Activated CD4-positive, alpha-beta T cell treated with anti-CD3 and anti-CD28 coated beads, Interleukin-2, amount 50 U/mL, for 24 hours (primary cell): ENCODE measurements at regions not wholly inside any gene's neighbourhood (a gene's known extent, or its start where the extent isn't known, plus 50 kb on each side); places are given as distances from the start of the nearest gene placed in this dataset.
"Not testable (repeated sequence)": the region's sequence is repeated elsewhere in the genome, so short reads cannot be mapped to it uniquely, and the experiment has no call there.

Experiments
- DNase-seq, 2 donors: peaks; one replicate each; pipeline ENCODE4 v3.0.0-alpha.2; 2020; ENCODE audit warnings: low read depth in 1 of 2, low spot score in 1 of 2

DNA sequence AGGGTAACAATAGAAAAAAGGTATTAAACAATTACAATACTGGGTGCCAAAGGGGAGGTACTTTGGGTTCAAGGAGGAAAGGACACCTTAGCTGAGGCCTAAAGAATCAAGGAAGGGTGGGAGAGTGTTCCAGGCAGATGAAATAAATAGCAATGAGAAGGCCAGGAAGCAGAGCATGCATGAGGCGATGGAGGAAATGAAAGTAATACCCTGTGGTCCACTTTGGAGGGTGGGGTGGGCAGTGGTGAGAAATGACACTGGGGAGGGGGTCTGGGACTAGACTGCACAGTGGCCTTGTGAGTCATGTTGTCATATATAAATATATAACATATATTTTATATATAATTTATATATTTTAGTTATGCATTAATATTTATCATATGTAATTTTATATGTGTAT, 55.9 kb downstream of the BHLHE40 start:
- DNase-seq, result no peak

GRCh38 chr3:5035692-5036391, 56.6 kb downstream of the BHLHE40 start:
- DNase-seq, result no peak

GRCh38 chr3:5036392-5036766, 57.1 kb downstream of the BHLHE40 start:
- DNase-seq, result no peak

DNA sequence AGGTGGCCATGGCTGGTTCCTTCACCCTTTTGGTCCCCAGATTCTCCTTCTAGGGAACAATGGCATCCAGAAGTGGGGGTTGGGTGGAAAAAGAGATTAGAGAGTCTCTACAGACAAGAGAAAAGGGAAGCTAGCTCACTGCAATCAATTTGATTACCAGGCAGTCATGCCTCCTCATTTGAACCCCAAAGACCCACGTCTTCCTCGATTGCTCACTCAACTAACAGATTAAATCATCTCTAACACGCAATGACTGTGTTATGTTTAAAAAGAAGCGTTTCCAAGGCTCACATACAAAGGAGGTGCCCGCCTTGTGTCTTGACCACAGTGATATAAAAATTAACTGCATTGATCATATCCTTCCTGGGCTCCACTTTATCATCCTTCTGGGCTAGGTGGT, 57.6 kb downstream of the BHLHE40 start:
- no peak for DNase-seq

GRCh38 chr3:5039585-5039984, 60.3 kb downstream of the BHLHE40 start:
- DNase-seq, result no peak

GRCh38 chr3:5041315-5041714, 62.1 kb downstream of the BHLHE40 start:
- no peak for DNase-seq

DNA sequence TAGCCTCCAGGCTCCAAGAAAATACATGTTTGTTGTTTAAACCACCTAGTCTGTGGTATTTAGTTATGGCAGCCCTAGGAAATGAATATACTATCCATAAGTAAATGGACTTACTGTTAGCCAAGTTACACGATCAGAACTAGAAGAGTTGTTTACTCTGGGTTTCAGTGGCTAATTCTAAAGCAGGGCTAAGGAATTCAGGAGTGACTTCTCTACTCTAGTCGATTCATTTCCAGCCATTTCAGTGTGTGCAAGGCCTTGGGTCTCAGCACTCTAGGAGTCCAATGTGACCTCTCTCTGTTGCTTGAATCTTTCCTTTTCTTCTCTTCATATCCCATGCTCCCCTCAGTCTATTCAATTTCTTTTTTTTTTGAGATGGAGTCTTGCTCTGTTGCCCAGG, 66.7 kb downstream of the BHLHE40 start:
- DNase-seq, result no peak

DNA sequence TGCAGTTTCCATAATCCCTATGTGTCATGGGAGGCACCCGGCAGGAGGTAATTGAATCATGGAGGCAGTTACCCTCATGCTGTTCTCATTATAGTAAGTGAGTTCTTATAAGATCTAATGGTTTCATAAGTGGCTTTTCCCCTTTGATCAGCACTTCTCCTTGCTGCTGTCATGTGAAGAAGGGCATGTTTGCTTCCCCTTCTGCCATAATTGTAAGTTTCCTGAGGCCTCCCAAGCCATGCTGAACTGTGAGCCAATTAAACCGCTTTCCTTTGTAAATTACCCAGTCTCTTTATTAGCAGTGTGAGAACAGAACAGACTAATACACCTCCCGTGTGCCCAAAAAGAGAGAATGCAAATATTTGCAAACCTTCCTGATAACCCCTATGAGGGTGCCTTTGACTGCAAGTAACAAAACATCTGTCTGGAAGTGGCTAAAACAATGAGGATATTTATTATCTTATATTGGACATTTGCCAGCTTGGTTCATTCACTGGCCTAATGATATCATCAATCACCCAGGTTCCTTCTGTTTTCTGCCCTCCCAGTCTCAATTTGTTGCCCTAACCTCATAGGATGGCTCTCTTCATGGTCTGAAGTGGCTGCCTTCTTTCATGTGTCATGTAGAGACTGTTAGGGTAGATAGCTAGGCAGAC, 68.7 kb downstream of the BHLHE40 start:
- no peak for DNase-seq

DNA sequence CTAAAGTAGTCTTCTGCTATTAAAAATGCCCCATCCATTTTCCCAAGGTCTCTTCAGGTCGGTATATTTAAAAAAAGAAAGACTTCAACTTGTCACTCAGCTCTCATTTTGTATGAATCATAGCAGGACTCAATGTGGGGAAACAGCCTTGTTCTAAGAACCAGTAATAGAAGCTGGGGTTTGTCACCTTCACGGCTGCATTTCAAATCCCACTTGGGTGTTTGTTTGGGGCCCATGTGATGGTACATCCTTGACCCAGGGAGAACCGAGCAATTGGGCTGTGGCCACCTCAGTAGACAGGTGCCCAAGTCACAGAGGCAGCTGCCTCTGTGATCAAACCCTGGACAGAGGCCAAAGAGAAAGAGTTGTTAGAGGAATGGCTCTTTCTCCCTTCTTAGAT, 70.3 kb upstream of the ARL8B start:
- DNase-seq, result no peak

- no peak for DNase-seq
Measured at GRCh38 chr3:5052247-5052646, 69.8 kb upstream of the ARL8B start.

DNA sequence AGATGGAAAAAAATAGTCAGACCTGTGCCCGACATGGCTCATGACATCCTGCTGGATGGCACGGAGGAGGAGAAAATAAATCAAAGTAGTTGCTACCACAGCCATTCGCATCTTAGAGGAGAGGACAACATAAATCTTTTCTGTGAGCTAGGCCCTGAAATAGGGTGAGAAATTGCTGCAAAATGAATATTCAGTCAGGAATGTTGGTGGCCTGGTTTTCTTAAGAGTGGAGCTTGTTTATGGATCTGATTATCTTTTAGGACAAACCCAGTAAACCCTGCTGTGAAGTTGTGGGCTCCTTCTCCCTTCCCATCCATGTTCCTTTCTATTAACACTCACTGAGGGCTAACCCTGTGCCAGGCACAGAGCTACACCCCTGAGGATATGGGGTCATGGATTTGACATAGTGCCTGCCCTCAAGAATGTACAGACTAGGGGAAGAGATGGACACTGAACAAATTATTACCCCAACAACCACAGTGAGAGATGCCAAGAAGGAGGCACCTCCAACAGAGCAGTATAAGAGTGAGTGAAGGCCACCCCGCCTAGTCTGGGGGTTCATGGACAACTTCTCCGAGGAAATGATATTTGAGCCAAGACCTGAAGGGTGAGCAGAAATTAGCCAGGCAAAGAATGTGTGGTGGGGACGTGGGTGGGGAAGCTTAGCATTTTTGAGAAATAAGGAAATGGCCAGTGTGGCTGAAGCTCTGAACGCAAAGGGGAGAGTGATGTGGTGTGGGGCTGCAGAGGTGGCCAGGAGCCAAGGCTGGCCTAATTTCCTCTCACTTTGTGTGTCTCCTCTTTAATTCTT, 68.9 kb upstream of the ARL8B start:
- DNase-seq, result no peak

GRCh38 chr3:5054098-5054497, 68.0 kb upstream of the ARL8B start:
- no peak for DNase-seq

DNA sequence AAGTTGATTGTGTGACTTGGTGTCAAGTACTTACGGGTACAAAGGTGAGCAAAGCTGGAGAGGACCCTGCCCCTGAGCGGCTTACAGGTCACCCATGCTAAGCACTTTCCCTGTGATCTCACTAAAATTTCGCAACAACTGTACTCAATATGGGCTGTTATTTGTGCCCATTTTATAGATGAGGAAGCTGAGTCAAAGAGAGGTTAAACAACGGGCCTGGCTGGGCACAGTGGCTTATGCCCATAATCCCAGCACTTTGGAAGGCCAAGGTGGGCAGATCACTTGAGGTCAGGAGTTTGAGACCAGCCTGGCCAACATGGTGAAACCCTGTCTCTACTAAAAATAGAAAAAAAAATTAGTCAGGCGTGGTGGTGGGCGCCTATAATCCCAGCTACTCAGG, 67.5 kb upstream of the ARL8B start:
- DNase-seq, result not testable (repeated sequence)

- no peak for DNase-seq
Measured at GRCh38 chr3:5055357-5056110, 66.6 kb upstream of the ARL8B start.

- DNase-seq, result no peak
Measured at GRCh38 chr3:5056111-5056391, 66.0 kb upstream of the ARL8B start.

DNA sequence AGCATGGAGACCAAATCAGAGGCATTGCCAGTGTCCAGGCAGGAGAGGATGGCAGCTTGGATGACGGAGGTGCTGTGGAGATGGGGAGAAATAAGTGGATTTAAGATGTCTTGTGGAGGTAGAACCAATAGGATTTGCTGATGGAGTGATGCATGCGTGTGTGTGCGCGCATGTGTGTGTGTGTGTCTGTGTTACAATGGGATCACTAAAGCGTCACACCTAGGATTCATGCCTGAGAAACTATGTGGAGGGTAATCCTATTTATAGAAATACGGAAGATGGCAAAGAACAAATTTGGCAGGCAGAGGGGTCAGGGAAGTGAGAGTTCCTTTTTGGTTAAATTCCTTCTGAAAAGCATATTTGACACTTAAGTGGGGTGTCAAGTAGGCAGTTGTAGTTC, 64.8 kb upstream of the ARL8B start:
- DNase-seq, result no peak

DNA sequence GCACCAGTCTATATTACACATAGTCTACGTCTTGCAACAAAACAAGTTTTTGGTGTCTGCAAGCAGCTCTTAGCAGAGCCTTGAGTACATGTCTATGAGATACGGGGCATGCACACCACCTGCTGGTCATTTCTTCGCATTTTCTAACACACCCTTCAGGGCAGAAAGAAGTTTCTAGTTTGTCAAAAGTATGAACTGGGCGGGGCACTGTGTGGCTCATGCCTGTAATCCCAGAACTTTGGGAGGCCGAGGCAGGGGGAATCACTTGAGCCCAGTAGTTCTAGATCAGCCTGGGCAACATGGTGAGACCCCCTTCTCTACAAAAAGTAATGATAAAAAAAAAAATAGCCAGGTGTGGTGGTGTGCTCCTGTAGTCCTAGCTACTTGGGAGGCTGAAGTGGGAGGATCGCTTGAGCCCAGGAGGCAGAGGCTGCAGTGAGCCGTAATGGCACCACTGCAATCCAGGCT, 64.2 kb upstream of the ARL8B start:
- peak; percentile 24 to 67 for DNase-seq

DNA sequence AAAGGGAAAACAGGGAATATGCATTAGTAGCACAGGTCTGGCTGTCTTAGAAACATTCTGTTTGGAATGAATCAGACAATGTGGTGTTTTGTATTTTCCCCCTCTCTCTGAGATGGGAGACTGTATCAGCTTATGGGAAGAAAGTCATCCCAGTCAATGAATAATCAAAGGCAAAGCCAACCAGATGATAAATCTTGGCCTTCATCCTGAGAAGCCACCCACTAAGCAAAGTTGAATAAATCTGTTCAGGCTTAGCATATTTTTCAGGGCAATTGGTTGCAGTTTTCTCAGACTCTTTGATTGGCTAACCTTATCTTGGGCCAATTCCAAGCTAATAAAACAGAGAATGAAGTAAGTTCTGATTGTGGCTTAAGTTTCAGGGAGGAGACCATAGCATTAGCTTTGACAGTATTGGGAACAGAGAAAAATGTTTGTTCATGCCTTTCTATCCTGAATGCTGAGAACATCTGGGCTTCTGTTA, 63.6 kb upstream of the ARL8B start:
- no peak for DNase-seq

GRCh38 chr3:5059782-5060181, 62.3 kb upstream of the ARL8B start:
- no peak for DNase-seq

GRCh38 chr3:5061218-5061569, 60.9 kb upstream of the ARL8B start:
- DNase-seq, result no peak

DNA sequence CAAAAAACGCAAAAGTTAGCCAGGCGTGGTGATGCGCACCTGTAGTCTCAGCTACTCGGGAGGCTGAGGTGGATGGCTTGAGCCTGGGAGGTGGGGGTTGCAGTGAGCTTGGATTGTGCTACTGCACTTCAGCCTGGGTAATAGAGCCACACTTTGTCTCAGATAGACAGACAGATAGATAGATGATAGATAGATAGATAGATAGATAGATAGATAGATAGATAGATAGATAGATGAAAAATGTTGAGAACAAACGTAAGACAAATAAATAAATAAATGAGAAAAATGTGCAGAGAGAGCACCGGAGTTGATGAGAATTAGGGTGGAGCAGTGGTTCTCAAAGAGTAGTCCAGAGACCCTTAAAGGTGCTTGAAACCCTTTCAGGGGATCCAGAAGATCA, 58.4 kb upstream of the ARL8B start:
- DNase-seq, result no peak
